ENCODE measurements at regions not wholly inside any gene's neighbourhood (a gene's known extent, or its start where the extent isn't known, plus 50 kb on each side); places are given as distances from the start of the nearest gene placed in this dataset.

- H3K9ac ChIP-seq (ENCODE audit: low read length in 3 of 3), result no peak overlapping the region
- no peaks in the 10 kb centered on the region for H3K36me3 ChIP-seq (ENCODE audit: control insufficient read depth in 2 of 3, insufficient read depth in 3 of 3, low read length in 3 of 3)
- no peak overlapping the region for H3K4me3 ChIP-seq (ENCODE audit: low read length in 3 of 3)
- no peaks in the 10 kb centered on the region for H3K4me1 ChIP-seq (ENCODE audit: control insufficient read depth in 2 of 3, insufficient read depth in 2 of 3, low read depth in 1 of 3, low read length in 3 of 3)
- H3K27me3 ChIP-seq (ENCODE audit: control insufficient read depth, insufficient read depth, low read length), result no peaks in the 10 kb centered on the region
- intact Hi-C loops (cut with DNase I), result no loop called here
- H3K27ac ChIP-seq (ENCODE audit: low read depth in 2 of 2, low read length in 2 of 2), result no peak overlapping the region
- TF ChIP-seq CTCF (IDR thresholded peaks at IDR 0.05; ENCODE audit: borderline replicate concordance, extremely low read depth, insufficient read depth), result no peak
- no peaks in the 10 kb centered on the region for H3K9me3 ChIP-seq (ENCODE audit: control insufficient read depth in 2 of 3, insufficient read depth in 1 of 3, low read length in 3 of 3)
- peak in 2 of 5 donors; percentile 28 to 44 for DNase-seq
- FAIRE-seq, result no peak
Observed at GRCh38 chr14:104297721-104298401, 159.5 kb downstream of the KIF26A start.

GRCh38 chr14:104298458-104298857, 160.1 kb downstream of the KIF26A start:
- Histone ChIP-seq H3K27me3 (ENCODE audit: control insufficient read depth, insufficient read depth, low read length) (no peaks in the 10 kb centered on the region), H3K9ac (ENCODE audit: low read length in 3 of 3) (no peak overlapping the region), H3K36me3 (ENCODE audit: control insufficient read depth in 2 of 3, insufficient read depth in 3 of 3, low read length in 3 of 3) (no peaks in the 10 kb centered on the region), H3K27ac (ENCODE audit: low read depth in 2 of 2, low read length in 2 of 2) (no peak overlapping the region), H3K9me3 (ENCODE audit: control insufficient read depth in 2 of 3, insufficient read depth in 1 of 3, low read length in 3 of 3) (no peaks in the 10 kb centered on the region), H3K4me3 (ENCODE audit: low read length in 3 of 3) (no peak overlapping the region), H3K4me1 (ENCODE audit: control insufficient read depth in 2 of 3, insufficient read depth in 2 of 3, low read depth in 1 of 3, low read length in 3 of 3) (no peaks in the 10 kb centered on the region)
- TF ChIP-seq CTCF (IDR thresholded peaks at IDR 0.05; ENCODE audit: borderline replicate concordance, extremely low read depth, insufficient read depth), result no peak
- intact Hi-C loops (cut with DNase I), result no loop called here
- no peak for FAIRE-seq
- peak in 1 of 5 donors; percentile 56 for DNase-seq

- Histone ChIP-seq H3K9me3 (ENCODE audit: control insufficient read depth in 2 of 3, insufficient read depth in 1 of 3, low read length in 3 of 3) (no peaks in the 10 kb centered on the region), H3K4me3 (ENCODE audit: low read length in 3 of 3) (no peak overlapping the region), H3K27ac (ENCODE audit: low read depth in 2 of 2, low read length in 2 of 2) (no peak overlapping the region), H3K4me1 (ENCODE audit: control insufficient read depth in 2 of 3, insufficient read depth in 2 of 3, low read depth in 1 of 3, low read length in 3 of 3) (no peaks in the 10 kb centered on the region), H3K36me3 (ENCODE audit: control insufficient read depth in 2 of 3, insufficient read depth in 3 of 3, low read length in 3 of 3) (no peaks in the 10 kb centered on the region), H3K9ac (ENCODE audit: low read length in 3 of 3) (no peak overlapping the region), H3K27me3 (ENCODE audit: control insufficient read depth, insufficient read depth, low read length) (no peaks in the 10 kb centered on the region)
- TF ChIP-seq CTCF (IDR thresholded peaks at IDR 0.05; ENCODE audit: borderline replicate concordance, extremely low read depth, insufficient read depth), result no peak
- FAIRE-seq (no peak), DNase-seq (peak in 1 of 5 donors; percentile 63)
- intact Hi-C loops (cut with DNase I), result no loop called here
Observed at GRCh38 chr14:104299993-104300761, 161.8 kb downstream of the KIF26A start.
